GM23338 (cell line): ENCODE measurements at regions not wholly inside any gene's neighbourhood (a gene's known extent, or its start where the extent isn't known, plus 50 kb on each side); places are given as distances from the start of the nearest gene placed in this dataset.

Source experiments
- ATAC-seq: fragments of 200-7000 bp; cut with Tn5 transposase; 3 replicates; pipeline ENCODE4 v1.9.1; 2020
- DNase-seq: peaks from one replicate; pipeline ENCODE4 v3.0.0-alpha.2; 2015; ENCODE audit warnings: low spot score
- H2AFZ ChIP-seq: fragments of 200-600 bp; sonication (generic); 2 replicates; pipeline ENCODE4 v1.8.0; 2016; ENCODE audit warnings: antibody characterized with exemption, mild to moderate bottlenecking, moderate library complexity
- H3F3A ChIP-seq: fragments of 200-600 bp; sonication (generic); replicated peaks from 2 replicates; pipeline ENCODE4 v1.8.0; 2017; ENCODE audit warnings: antibody characterized with exemption, mixed run types, low read depth
- H3K27ac ChIP-seq: fragments of 200-600 bp; sonication (generic); 2 replicates; pipeline ENCODE4 v1.6.1; 2016; ENCODE audit warnings: low read depth
- H3K27me3 ChIP-seq: fragments of 200-600 bp; sonication (generic); 2 replicates; pipeline ENCODE4 v1.8.0; 2016; ENCODE audit warnings: mild to moderate bottlenecking, mixed run types, moderate library complexity; ENCODE audit not compliant: insufficient read depth
- H3K36me3 ChIP-seq: fragments of 200-600 bp; sonication (generic); 2 replicates; pipeline ENCODE4 v1.8.0; 2016; ENCODE audit warnings: mild to moderate bottlenecking; ENCODE audit not compliant: insufficient read depth
- H3K4me1 ChIP-seq: fragments of 200-600 bp; sonication (generic); 2 replicates; pipeline ENCODE4 v1.8.0; 2016; ENCODE audit warnings: mild to moderate bottlenecking, moderate library complexity; ENCODE audit not compliant: insufficient read depth
- H3K4me2 ChIP-seq: fragments of 200-600 bp; sonication (generic); 2 replicates; pipeline ENCODE4 v1.7.1; 2017; ENCODE audit warnings: mixed run types
- H3K4me3 ChIP-seq: fragments of 200-600 bp; sonication (generic); 2 replicates; pipeline ENCODE4 v1.6.1; 2016; ENCODE audit warnings: mixed run types
- H3K79me2 ChIP-seq: fragments of 200-600 bp; sonication (generic); replicated peaks from 2 replicates; pipeline ENCODE4 v1.8.0; 2017; ENCODE audit warnings: mild to moderate bottlenecking; ENCODE audit not compliant: insufficient read depth
- H3K9me2 ChIP-seq: fragments of 200-600 bp; sonication (generic); 2 replicates; pipeline ENCODE4 v1.8.0; 2017; ENCODE audit not compliant: insufficient read depth
- H4K20me1 ChIP-seq: fragments of 200-600 bp; sonication (generic); replicated peaks from 2 replicates; pipeline ENCODE4 v1.8.0; 2017; ENCODE audit warnings: mild to moderate bottlenecking; ENCODE audit not compliant: insufficient read depth
- H3K27ac Mint-ChIP-seq: 2 replicates; pipeline ENCODE4 v1.8.0; 2020; ENCODE audit warnings: inconsistent platforms, mild to moderate bottlenecking, moderate library complexity, mixed read lengths
- H3K27me3 Mint-ChIP-seq: 3 replicates; pipeline ENCODE4 v1.8.0; 2022; ENCODE audit warnings: low read depth, mild to moderate bottlenecking, moderate library complexity, mixed read lengths, inconsistent platforms; ENCODE audit not compliant: insufficient read depth, poor library complexity
- H3K36me3 Mint-ChIP-seq: 3 replicates; pipeline ENCODE4 v1.8.0; 2021; ENCODE audit warnings: low read depth, mild to moderate bottlenecking, inconsistent platforms, moderate library complexity, mixed read lengths
- H3K4me1 Mint-ChIP-seq: 3 replicates; pipeline ENCODE4 v1.8.0; 2020; ENCODE audit warnings: mild to moderate bottlenecking, inconsistent platforms, mixed read lengths
- H3K4me3 Mint-ChIP-seq: 3 replicates; pipeline ENCODE4 v1.8.0; 2021; ENCODE audit warnings: moderate library complexity, mild to moderate bottlenecking, inconsistent platforms, mixed read lengths
- H3K9me3 Mint-ChIP-seq: 3 replicates; pipeline ENCODE4 v1.8.0; 2020; ENCODE audit warnings: moderate library complexity, mild to moderate bottlenecking, inconsistent platforms, mixed read lengths
- EZH2 ChIP-seq: fragments of 200-600 bp; sonication (generic); IDR thresholded peaks from one replicate; pipeline ENCODE4 v1.8.0; 2017; ENCODE audit warnings: antibody characterized with exemption, mild to moderate bottlenecking, low read depth; ENCODE audit not compliant: unreplicated experiment
- NANOG ChIP-seq: IDR thresholded peaks from 2 replicates; pipeline ENCODE4 v1.6.1; 2016; ENCODE audit warnings: antibody characterized with exemption, borderline replicate concordance
- POLR2AphosphoS5 ChIP-seq: IDR thresholded peaks from 2 replicates; pipeline ENCODE4 v1.6.1; 2016; ENCODE audit warnings: antibody characterized with exemption, low read depth
- TF ChIP-seq, protein P1 (sequence below): fragments of 250-450 bp; sonication (Bioruptor Pico); IDR thresholded peaks from 2 replicates; pipeline ENCODE4 v1.5.0; 2020; ENCODE audit warnings: mild to moderate bottlenecking, moderate library complexity
- TF ChIP-seq, protein P2 (sequence below): IDR thresholded peaks from 2 replicates; pipeline ENCODE4 v1.6.1; 2016; ENCODE audit warnings: antibody characterized with exemption
- TF ChIP-seq, protein P3 (sequence below), 2 experiments: fragments of 200-600 bp in 1 of 2; sonication (generic) in 1 of 2; conservative IDR thresholded peaks; 2 replicates each; pipeline versions ENCODE4 v1.5.1 to v1.6.1; 2016 to 2017; ENCODE audit warnings: antibody characterized with exemption in 2 of 2, low read depth in 2 of 2, mild to moderate bottlenecking in 2 of 2, moderate library complexity in 1 of 2
- TF ChIP-seq, protein P4 (sequence below): IDR thresholded peaks from one replicate; pipeline ENCODE4 v1.6.1; 2018; ENCODE audit warnings: antibody characterized with exemption; ENCODE audit not compliant: unreplicated experiment

DNA sequence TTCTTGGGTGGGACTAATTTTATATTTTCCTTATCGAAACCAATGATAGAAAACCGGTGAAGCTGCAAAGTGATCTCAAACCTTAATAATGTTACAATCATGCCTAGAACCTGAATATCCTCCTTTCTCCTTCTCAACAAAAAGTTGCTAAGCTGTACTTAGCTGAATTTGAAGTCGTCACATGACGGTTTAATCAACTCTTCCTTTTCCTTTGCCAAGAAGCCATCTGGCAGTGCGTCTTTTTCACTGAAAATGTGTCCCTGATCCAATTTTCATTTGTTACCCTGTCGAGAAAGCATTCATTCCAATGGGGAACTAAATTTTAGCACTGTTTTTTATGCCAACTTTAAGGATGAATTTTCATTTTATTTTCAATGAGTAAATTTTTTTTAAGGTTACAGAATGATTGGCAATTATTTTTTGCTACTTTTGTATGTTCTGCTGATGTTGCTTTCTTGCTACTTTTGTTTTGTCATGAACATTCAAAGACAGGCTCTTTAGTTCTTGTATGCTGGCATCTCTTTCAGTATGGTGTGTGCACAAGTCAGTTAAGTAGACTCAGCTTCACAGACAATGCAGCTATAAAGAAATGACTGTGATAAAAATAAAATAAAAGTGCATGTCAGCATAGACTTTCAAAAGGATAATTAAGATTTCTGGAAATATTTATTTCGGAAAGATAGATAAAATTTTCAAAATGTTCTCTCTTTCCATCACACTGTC lies 980.0 kb downstream of the DNAJB9 start:
- Mint-ChIP-seq H3K4me1 (peaks cover 9% of the 10 kb centered on the region; the same call in 2 of the 3 replicates), H3K27me3 (no peaks in the 10 kb centered on the region), H3K4me3 (no peak overlapping the region), H3K27ac (no peak overlapping the region), H3K9me3 (peaks cover 3% of the 10 kb centered on the region; the same call in 2 of the 3 replicates), H3K36me3 (no peaks in the 10 kb centered on the region)
- Histone ChIP-seq H2AFZ (no peak overlapping the region), H3F3A (no peaks in the 10 kb centered on the region), H3K36me3 (no peaks in the 10 kb centered on the region), H3K4me1 (peaks cover 9% of the 10 kb centered on the region), H4K20me1 (no peaks in the 10 kb centered on the region), H3K4me3 (no peak overlapping the region), H3K27me3 (no peaks in the 10 kb centered on the region), H3K4me2 (no peak overlapping the region), H3K9me2 (peaks cover 11% of the 10 kb centered on the region; the same call in 1 of the 2 replicates), H3K79me2 (no peaks in the 10 kb centered on the region), H3K27ac (no peak overlapping the region)
- ATAC-seq (no peak), DNase-seq (no peak)
- TF ChIP-seq, protein P1, sequence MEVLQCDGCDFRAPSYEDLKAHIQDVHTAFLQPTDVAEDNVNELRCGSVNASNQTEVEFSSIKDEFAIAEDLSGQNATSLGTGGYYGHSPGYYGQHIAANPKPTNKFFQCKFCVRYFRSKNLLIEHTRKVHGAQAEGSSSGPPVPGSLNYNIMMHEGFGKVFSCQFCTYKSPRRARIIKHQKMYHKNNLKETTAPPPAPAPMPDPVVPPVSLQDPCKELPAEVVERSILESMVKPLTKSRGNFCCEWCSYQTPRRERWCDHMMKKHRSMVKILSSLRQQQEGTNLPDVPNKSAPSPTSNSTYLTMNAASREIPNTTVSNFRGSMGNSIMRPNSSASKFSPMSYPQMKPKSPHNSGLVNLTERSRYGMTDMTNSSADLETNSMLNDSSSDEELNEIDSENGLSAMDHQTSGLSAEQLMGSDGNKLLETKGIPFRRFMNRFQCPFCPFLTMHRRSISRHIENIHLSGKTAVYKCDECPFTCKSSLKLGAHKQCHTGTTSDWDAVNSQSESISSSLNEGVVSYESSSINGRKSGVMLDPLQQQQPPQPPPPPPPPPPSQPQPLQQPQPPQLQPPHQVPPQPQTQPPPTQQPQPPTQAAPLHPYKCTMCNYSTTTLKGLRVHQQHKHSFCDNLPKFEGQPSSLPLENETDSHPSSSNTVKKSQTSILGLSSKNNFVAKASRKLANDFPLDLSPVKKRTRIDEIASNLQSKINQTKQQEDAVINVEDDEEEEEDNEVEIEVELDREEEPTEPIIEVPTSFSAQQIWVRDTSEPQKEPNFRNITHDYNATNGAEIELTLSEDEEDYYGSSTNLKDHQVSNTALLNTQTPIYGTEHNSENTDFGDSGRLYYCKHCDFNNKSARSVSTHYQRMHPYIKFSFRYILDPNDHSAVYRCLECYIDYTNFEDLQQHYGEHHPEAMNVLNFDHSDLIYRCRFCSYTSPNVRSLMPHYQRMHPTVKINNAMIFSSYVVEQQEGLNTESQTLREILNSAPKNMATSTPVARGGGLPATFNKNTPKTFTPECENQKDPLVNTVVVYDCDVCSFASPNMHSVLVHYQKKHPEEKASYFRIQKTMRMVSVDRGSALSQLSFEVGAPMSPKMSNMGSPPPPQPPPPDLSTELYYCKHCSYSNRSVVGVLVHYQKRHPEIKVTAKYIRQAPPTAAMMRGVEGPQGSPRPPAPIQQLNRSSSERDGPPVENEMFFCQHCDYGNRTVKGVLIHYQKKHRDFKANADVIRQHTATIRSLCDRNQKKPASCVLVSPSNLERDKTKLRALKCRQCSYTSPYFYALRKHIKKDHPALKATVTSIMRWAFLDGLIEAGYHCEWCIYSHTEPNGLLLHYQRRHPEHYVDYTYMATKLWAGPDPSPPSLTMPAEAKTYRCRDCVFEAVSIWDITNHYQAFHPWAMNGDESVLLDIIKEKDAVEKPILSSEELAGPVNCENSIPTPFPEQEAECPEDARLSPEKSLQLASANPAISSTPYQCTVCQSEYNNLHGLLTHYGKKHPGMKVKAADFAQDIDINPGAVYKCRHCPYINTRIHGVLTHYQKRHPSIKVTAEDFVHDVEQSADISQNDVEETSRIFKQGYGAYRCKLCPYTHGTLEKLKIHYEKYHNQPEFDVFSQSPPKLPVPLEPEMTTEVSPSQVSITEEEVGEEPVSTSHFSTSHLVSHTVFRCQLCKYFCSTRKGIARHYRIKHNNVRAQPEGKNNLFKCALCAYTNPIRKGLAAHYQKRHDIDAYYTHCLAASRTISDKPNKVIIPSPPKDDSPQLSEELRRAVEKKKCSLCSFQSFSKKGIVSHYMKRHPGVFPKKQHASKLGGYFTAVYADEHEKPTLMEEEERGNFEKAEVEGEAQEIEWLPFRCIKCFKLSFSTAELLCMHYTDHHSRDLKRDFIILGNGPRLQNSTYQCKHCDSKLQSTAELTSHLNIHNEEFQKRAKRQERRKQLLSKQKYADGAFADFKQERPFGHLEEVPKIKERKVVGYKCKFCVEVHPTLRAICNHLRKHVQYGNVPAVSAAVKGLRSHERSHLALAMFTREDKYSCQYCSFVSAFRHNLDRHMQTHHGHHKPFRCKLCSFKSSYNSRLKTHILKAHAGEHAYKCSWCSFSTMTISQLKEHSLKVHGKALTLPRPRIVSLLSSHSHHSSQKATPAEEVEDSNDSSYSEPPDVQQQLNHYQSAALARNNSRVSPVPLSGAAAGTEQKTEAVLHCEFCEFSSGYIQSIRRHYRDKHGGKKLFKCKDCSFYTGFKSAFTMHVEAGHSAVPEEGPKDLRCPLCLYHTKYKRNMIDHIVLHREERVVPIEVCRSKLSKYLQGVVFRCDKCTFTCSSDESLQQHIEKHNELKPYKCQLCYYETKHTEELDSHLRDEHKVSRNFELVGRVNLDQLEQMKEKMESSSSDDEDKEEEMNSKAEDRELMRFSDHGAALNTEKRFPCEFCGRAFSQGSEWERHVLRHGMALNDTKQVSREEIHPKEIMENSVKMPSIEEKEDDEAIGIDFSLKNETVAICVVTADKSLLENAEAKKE (CRISPR knock-in tag) = no peak

DNA sequence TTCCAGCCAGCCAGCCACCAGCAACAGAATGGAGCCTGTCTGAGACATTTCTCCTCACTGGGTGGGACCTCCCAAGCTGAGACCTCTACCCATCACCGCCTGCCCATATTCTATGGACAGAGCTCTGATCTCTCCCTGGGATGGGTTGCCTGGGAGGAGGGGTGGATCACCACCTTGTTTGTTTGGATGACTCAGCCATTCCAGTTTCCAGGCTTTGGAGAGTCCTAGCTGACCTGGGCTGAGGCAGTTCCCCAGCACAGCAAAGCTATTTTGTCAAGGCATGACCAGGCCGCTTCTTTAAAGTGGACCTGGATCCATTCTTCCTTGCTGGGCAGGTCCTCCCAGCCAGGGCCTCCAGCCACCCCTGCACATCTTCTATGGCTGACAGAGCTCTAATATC lies 982.3 kb downstream of the DNAJB9 start:
- H3K79me2 ChIP-seq = no peaks in the 10 kb centered on the region

More for the DNA sequence above, 982.3 kb downstream of the DNAJB9 start:
- Histone ChIP-seq H3K4me1 (peaks cover 7% of the 10 kb centered on the region), H3K4me2 (no peak overlapping the region), H3K36me3 (no peaks in the 10 kb centered on the region; the same call in 1 of the 2 replicates), H3K27ac (no peak overlapping the region), H2AFZ (no peak overlapping the region), H3K9me2 (peaks cover 11% of the 10 kb centered on the region; the same call in 1 of the 2 replicates), H4K20me1 (no peaks in the 10 kb centered on the region), H3K27me3 (no peaks in the 10 kb centered on the region), H3K4me3 (no peak overlapping the region), H3F3A (no peaks in the 10 kb centered on the region)
- no peak overlapping the region for H3K4me3 Mint-ChIP-seq
- H3K4me1 Mint-ChIP-seq = peaks cover 9% of the 10 kb centered on the region; the same call in 2 of the 3 replicates
- no peak overlapping the region; the same call in 1 of the 2 replicates for H3K27ac Mint-ChIP-seq
- no peak for DNase-seq
- no peaks in the 10 kb centered on the region; the same call in 2 of the 3 replicates for H3K36me3 Mint-ChIP-seq
- no peak for ATAC-seq
- TF ChIP-seq NANOG = no peak
- TF ChIP-seq EZH2 = no peak
- TF ChIP-seq POLR2AphosphoS5 = no peak
- TF ChIP-seq, protein P2, sequence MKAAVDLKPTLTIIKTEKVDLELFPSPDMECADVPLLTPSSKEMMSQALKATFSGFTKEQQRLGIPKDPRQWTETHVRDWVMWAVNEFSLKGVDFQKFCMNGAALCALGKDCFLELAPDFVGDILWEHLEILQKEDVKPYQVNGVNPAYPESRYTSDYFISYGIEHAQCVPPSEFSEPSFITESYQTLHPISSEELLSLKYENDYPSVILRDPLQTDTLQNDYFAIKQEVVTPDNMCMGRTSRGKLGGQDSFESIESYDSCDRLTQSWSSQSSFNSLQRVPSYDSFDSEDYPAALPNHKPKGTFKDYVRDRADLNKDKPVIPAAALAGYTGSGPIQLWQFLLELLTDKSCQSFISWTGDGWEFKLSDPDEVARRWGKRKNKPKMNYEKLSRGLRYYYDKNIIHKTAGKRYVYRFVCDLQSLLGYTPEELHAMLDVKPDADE = no peak
- TF ChIP-seq, protein P3, sequence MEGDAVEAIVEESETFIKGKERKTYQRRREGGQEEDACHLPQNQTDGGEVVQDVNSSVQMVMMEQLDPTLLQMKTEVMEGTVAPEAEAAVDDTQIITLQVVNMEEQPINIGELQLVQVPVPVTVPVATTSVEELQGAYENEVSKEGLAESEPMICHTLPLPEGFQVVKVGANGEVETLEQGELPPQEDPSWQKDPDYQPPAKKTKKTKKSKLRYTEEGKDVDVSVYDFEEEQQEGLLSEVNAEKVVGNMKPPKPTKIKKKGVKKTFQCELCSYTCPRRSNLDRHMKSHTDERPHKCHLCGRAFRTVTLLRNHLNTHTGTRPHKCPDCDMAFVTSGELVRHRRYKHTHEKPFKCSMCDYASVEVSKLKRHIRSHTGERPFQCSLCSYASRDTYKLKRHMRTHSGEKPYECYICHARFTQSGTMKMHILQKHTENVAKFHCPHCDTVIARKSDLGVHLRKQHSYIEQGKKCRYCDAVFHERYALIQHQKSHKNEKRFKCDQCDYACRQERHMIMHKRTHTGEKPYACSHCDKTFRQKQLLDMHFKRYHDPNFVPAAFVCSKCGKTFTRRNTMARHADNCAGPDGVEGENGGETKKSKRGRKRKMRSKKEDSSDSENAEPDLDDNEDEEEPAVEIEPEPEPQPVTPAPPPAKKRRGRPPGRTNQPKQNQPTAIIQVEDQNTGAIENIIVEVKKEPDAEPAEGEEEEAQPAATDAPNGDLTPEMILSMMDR (conservative IDR thresholded peaks at IDR 0.05; ENCODE audit: low read depth in 2 of 2) = no peak
- TF ChIP-seq, protein P4, sequence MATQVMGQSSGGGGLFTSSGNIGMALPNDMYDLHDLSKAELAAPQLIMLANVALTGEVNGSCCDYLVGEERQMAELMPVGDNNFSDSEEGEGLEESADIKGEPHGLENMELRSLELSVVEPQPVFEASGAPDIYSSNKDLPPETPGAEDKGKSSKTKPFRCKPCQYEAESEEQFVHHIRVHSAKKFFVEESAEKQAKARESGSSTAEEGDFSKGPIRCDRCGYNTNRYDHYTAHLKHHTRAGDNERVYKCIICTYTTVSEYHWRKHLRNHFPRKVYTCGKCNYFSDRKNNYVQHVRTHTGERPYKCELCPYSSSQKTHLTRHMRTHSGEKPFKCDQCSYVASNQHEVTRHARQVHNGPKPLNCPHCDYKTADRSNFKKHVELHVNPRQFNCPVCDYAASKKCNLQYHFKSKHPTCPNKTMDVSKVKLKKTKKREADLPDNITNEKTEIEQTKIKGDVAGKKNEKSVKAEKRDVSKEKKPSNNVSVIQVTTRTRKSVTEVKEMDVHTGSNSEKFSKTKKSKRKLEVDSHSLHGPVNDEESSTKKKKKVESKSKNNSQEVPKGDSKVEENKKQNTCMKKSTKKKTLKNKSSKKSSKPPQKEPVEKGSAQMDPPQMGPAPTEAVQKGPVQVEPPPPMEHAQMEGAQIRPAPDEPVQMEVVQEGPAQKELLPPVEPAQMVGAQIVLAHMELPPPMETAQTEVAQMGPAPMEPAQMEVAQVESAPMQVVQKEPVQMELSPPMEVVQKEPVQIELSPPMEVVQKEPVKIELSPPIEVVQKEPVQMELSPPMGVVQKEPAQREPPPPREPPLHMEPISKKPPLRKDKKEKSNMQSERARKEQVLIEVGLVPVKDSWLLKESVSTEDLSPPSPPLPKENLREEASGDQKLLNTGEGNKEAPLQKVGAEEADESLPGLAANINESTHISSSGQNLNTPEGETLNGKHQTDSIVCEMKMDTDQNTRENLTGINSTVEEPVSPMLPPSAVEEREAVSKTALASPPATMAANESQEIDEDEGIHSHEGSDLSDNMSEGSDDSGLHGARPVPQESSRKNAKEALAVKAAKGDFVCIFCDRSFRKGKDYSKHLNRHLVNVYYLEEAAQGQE = no peak
- H3K9me3 Mint-ChIP-seq = peaks cover 5% of the 10 kb centered on the region; the same call in 2 of the 3 replicates
- H3K27me3 Mint-ChIP-seq = no peaks in the 10 kb centered on the region
